ENCODE measurements at regions not wholly inside any gene's neighbourhood (a gene's known extent, or its start where the extent isn't known, plus 50 kb on each side); places are given as distances from the start of the nearest gene placed in this dataset.

DNA sequence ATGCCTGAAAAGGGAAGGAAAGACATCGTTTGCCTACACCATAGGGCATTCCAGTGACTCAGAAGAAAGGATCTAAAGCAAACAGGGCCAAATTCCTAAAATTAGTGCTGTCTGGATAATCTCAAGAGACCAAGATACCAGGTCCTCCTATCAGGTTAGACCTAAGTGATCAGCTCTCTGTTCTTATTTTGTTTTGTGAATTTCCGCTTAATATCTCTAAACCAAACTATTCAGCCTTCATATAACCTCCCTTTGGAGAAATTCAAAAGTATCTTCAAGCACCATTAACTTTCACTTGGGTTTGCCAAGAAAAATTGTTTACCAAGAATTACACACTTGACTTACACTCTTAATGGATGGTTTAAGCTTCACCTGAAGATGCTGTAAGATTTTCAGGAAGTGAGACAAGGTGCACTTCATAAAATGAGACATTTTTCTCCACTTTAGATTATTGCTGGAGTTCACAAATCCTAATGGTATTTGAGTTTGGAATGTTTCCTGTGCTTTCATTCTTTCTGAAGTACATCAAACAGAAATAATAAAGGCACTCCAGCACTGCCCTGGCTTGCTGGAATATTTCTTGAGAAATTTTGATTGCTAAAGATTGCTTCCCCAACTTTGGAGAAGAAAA, 376.1 kb downstream of the LMO7 start:
- TF ChIP-seq, protein P1, sequence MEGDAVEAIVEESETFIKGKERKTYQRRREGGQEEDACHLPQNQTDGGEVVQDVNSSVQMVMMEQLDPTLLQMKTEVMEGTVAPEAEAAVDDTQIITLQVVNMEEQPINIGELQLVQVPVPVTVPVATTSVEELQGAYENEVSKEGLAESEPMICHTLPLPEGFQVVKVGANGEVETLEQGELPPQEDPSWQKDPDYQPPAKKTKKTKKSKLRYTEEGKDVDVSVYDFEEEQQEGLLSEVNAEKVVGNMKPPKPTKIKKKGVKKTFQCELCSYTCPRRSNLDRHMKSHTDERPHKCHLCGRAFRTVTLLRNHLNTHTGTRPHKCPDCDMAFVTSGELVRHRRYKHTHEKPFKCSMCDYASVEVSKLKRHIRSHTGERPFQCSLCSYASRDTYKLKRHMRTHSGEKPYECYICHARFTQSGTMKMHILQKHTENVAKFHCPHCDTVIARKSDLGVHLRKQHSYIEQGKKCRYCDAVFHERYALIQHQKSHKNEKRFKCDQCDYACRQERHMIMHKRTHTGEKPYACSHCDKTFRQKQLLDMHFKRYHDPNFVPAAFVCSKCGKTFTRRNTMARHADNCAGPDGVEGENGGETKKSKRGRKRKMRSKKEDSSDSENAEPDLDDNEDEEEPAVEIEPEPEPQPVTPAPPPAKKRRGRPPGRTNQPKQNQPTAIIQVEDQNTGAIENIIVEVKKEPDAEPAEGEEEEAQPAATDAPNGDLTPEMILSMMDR (IDR thresholded peaks at IDR 0.05; ENCODE audit: borderline replicate concordance, control extremely low read depth, extremely low read depth, insufficient read depth, missing control alignments), result no peak
- in situ Hi-C loops (cut with MboI; ENCODE audit: low sequenced_read_pairs, unreplicated experiment), result loop anchor here (10.0 to 25.0 kb wide), 3 partner anchors 137 to 900 kb away; no protein-coding TSS in a partner anchor
- no peak for DNase-seq (ENCODE audit: low spot score)

GRCh38 chr13:76009267-76009890, 373.2 kb downstream of the LMO7 start:
- DNase-seq (ENCODE audit: low spot score), result no peak
- in situ Hi-C loops (cut with MboI; ENCODE audit: low sequenced_read_pairs, unreplicated experiment), result loop anchor here (25.0 kb wide), 1 partner anchor 903 kb away; no protein-coding TSS in a partner anchor
- TF ChIP-seq, protein P1 (IDR thresholded peaks at IDR 0.05; ENCODE audit: borderline replicate concordance, control extremely low read depth, extremely low read depth, insufficient read depth, missing control alignments), result no peak

- DNase-seq (ENCODE audit: low spot score), result no peak
- in situ Hi-C loops (cut with MboI; ENCODE audit: low sequenced_read_pairs, unreplicated experiment), result loop anchor here (25.0 kb wide), 1 partner anchor 908 kb away; no protein-coding TSS in a partner anchor
- TF ChIP-seq, protein P1 (IDR thresholded peaks at IDR 0.05; ENCODE audit: borderline replicate concordance, control extremely low read depth, extremely low read depth, insufficient read depth, missing control alignments), result no peak
Measured at GRCh38 chr13:76004416-76004815, 368.3 kb downstream of the LMO7 start.

- in situ Hi-C loops (cut with MboI; ENCODE audit: low sequenced_read_pairs, unreplicated experiment), result loop anchor here (25.0 kb wide), 1 partner anchor 912 kb away; no protein-coding TSS in a partner anchor
- DNase-seq (ENCODE audit: low spot score), result no peak
- TF ChIP-seq, protein P1 (IDR thresholded peaks at IDR 0.05; ENCODE audit: borderline replicate concordance, control extremely low read depth, extremely low read depth, insufficient read depth, missing control alignments), result no peak
Measured at GRCh38 chr13:76000131-76000530, 364.0 kb downstream of the LMO7 start.

DNA sequence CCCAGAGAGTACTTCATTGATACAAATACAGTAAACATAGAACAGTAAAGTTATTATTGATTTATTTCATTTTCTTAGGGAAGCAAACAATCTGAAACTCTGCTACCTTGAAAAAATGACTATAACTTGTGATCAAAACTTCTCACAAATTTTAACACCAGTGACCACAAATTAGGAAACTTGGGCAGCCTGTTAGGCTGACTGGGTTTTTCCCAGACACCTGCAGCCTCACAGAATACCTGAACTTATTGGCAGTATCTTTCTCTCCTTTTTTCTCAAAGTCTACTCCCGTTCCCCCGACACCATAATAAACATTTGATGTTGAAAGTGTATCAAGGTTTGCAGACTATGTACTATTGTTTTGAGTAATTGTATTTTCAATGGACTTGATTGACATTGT, 360.5 kb downstream of the LMO7 start:
- in situ Hi-C loops (cut with MboI; ENCODE audit: low sequenced_read_pairs, unreplicated experiment), result no loop called here

GRCh38 chr13:75995966-75996365, 359.8 kb downstream of the LMO7 start:
- TF ChIP-seq, protein P1 (IDR thresholded peaks at IDR 0.05; ENCODE audit: borderline replicate concordance, control extremely low read depth, extremely low read depth, insufficient read depth, missing control alignments), result no peak
- DNase-seq (ENCODE audit: low spot score), result no peak
- in situ Hi-C loops (cut with MboI; ENCODE audit: low sequenced_read_pairs, unreplicated experiment), result no loop called here

More for the DNA sequence above, 360.5 kb downstream of the LMO7 start:
- DNase-seq (ENCODE audit: low spot score), result no peak
- TF ChIP-seq, protein P1 (IDR thresholded peaks at IDR 0.05; ENCODE audit: borderline replicate concordance, control extremely low read depth, extremely low read depth, insufficient read depth, missing control alignments), result no peak

Measured in GM13976 (cell line).